ENCODE measurements at regions not wholly inside any gene's neighbourhood (a gene's known extent, or its start where the extent isn't known, plus 50 kb on each side); places are given as distances from the start of the nearest gene placed in this dataset.

DNA sequence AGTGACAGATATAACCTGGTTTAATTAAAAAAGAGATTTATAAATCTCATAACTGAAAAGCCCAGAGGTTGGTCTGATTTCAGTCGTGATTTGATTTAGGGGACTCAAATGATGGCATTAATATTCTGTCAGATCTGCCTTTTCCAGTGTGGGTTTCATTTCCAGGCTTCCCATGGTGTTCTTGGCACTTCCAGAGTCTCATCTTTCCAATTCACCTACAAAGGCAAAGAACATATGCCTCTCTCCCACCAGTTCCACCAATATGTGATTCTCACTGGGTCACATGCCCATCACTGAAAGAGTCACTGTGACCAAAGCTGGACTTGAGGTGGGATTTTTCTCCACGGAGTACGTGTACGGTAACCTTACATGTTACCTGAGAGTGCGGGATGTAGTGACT, 137.4 kb upstream of the IL12B start:
- TF ChIP-seq, protein P1, sequence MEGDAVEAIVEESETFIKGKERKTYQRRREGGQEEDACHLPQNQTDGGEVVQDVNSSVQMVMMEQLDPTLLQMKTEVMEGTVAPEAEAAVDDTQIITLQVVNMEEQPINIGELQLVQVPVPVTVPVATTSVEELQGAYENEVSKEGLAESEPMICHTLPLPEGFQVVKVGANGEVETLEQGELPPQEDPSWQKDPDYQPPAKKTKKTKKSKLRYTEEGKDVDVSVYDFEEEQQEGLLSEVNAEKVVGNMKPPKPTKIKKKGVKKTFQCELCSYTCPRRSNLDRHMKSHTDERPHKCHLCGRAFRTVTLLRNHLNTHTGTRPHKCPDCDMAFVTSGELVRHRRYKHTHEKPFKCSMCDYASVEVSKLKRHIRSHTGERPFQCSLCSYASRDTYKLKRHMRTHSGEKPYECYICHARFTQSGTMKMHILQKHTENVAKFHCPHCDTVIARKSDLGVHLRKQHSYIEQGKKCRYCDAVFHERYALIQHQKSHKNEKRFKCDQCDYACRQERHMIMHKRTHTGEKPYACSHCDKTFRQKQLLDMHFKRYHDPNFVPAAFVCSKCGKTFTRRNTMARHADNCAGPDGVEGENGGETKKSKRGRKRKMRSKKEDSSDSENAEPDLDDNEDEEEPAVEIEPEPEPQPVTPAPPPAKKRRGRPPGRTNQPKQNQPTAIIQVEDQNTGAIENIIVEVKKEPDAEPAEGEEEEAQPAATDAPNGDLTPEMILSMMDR (IDR thresholded peaks at IDR 0.05; ENCODE audit: insufficient read depth, low read depth, low read length): no peak
- H3K4me3 ChIP-seq (ENCODE audit: low read depth, low read length): no peak overlapping the region
- no peak for DNase-seq (ENCODE audit: low read depth)

DNA sequence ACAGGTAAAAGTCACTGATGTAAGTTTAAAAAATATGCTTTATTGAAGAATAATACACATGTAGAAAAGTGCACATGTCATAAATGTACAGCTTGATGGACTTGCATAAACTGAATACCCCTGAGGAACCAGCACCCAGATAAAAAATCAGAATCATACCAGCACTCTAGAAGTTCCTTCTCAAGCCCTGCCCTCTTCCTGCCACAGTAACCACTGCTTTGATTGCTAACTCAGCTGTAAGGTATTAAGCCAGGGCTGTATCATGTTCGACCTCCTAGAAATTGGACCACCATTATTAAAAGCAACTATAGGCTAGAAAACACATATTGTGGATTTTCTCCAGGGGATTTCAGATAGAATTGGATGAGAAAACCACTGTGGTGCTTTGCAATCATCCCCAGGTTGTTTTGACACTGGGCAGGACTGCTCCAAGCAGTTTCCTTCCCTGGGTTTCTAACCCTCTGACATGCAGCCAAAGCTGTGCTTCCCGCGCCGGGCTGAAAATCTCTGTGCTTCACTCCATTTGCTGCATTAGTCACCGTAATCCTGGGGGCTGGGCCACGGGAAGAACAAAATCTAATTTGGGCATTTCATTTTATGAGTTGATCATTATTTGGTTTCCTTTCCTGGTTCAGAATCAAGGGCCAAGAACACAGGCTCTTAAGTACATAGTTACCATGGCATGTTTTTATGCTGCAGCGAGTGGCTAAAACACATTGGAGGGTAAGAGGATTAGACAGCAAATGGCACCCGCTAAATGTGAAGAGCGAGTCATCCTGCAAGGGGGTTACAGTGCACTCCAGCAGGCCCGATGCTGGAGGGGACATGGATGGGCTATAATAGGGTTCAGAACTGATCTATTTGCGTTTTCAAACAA, 139.4 kb upstream of the IL12B start:
- H3K4me3 ChIP-seq (ENCODE audit: low read depth, low read length): no peak overlapping the region
- TF ChIP-seq, protein P1 (IDR thresholded peaks at IDR 0.05; ENCODE audit: insufficient read depth, low read depth, low read length): no peak
- DNase-seq (ENCODE audit: low read depth): no peak

DNA sequence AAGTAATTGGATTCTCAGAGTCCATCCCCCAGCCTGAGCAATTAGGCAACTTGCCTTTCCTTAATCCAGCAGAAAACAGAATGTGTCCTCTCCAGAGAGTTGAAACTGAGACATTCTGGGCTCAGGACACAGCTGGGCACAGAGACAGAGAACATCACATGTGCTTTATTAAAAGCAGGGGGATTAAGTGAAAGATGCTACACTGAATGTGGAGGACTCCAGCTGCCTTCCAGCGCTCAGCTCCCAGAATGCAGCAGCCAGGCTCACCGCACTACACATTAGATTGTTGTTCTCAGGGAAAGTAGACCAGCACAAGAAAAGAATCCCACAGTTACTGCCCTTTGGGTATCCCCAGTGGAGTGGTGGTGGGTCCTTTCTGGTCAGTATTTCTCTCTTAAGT, 141.6 kb upstream of the IL12B start:
- TF ChIP-seq, protein P1 (IDR thresholded peaks at IDR 0.05; ENCODE audit: insufficient read depth, low read depth, low read length): no peak
- DNase-seq (ENCODE audit: low read depth): no peak
- H3K4me3 ChIP-seq (ENCODE audit: low read depth, low read length): no peak overlapping the region

DNA sequence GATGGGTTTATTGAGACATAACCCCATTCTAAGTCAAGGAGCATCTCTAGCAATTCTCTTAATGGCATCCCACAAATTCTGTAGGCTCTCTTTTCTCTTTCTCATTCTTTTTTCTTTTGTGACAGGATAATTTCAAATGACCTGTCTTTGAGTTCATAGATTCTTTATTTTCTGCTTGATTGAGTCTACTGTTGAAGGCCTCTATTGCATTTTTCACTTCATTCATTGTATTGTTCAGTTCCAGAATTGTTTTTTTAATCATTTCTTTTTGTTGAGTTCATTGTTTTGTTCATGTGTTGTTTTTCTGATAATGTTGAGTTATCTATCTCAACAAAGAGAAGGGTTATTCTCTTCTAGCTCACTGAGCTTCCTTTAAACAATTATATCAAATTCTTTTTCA, 144.7 kb upstream of the IL12B start:
- TF ChIP-seq, protein P1 (IDR thresholded peaks at IDR 0.05; ENCODE audit: insufficient read depth, low read depth, low read length): no peak
- H3K4me3 ChIP-seq (ENCODE audit: low read depth, low read length): no peak overlapping the region
- no peak for DNase-seq (ENCODE audit: low read depth)

DNA sequence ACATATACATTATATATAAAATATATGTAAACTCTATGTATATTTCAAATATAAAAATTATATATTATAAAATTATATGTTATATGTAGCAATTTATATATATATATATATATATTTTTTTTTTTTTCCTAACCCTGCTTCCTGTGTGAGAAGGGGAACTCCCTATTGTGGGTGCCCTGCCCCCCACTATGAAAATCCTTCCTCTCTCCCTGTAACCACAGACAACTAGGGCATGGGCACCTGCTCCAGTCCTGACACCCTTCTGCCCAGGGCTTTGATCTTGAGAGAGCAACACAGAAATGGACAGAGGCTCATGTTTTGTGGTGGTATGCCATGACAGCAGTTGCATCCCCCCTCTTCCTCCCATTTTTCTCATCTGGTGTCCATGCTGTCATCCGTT, 148.7 kb upstream of the IL12B start:
- no peak for DNase-seq (ENCODE audit: low read depth)
- TF ChIP-seq, protein P1 (IDR thresholded peaks at IDR 0.05; ENCODE audit: insufficient read depth, low read depth, low read length): no peak
- H3K4me3 ChIP-seq (ENCODE audit: low read depth, low read length): no peak overlapping the region

DNA sequence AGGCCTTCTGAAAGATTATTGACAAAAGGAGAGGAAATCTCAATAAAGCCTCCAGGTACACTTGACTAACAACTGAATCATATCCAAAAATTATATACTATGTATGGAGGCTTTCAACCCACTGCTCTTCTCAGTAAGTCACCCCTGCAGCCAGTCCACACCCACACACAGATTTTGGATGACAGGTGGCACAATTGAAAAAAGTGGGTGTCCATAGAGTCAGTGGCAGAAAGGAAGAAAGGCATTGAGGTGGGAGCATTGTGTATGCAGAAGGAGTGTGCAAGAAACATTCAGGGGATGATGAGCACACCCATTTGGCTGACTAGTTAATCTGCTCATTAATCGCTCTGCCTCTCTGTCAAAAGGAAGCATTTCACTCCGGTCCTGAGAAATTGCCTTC, 150.6 kb upstream of the IL12B start:
- TF ChIP-seq, protein P1 (IDR thresholded peaks at IDR 0.05; ENCODE audit: insufficient read depth, low read depth, low read length): no peak
- DNase-seq (ENCODE audit: low read depth): no peak
- no peak overlapping the region for H3K4me3 ChIP-seq (ENCODE audit: low read depth, low read length)

DNA sequence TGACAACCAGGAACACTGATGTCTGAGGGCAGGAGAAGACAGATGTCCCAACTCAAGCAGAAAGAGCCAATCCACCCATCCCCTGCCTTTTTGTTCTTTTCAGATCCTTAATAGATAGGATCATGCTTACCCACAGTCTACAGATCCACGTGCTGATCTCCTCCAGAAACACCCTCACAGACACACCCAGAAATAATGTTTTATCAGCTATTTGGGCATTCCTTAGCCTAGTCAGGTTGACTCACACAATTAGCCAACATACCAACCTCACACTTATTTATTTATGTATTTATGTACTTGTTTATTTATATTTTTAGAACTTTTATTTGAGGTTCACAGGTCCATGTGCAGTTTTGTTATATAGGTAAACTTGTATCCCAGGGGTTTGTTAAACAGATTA, 151.5 kb upstream of the IL12B start:
- TF ChIP-seq, protein P1 (IDR thresholded peaks at IDR 0.05; ENCODE audit: insufficient read depth, low read depth, low read length): no peak
- DNase-seq (ENCODE audit: low read depth): no peak
- H3K4me3 ChIP-seq (ENCODE audit: low read depth, low read length): no peak overlapping the region

Measured in fibroblast of villous mesenchyme (primary cell).